ENCODE measurements at regions not wholly inside any gene's neighbourhood (a gene's known extent, or its start where the extent isn't known, plus 50 kb on each side); places are given as distances from the start of the nearest gene placed in this dataset.

DNA sequence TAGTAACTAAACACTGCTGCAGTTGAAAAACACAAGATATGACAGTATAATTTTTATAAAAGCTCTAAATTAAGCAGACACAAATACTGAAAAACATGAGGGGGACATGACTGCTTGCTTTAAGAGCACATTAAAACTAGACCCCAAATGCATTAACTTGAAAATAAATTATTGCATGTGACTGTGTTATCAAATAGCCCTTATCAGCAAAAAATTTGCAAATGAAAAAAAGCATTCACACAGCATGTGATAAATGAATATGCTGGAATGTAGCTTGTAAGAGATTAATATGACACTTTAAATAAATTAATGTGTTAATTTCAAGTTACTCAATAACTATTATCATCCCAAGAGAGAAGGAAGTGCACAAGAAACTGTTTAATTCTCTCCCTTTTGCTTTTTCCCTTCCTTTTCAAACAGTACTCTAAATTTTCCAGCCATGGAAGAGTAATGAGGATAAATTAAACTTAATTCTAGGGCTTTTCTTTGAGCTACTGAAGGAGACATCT is 1422.1 kb upstream of the FLRT2 start:
- intact Hi-C loops (cut with micrococcal nuclease), result loop anchor here (5.0 kb wide), 1 partner anchor 354 kb away; no protein-coding TSS in a partner anchor
- CTCF ChIA-PET, result interaction anchor here (0.6 to 0.9 kb wide), 2 partner anchors 22 to 529 kb away, joined by 3 read pairs; no protein-coding TSS in a partner anchor
- Histone ChIP-seq H3K9me1 (replicated peaks; ENCODE audit: control insufficient read depth, extremely low read depth, insufficient read depth, low read length) (no peaks in the 10 kb centered on the region), H4K20me1 (replicated peaks; ENCODE audit: control insufficient read depth, extremely low read depth, insufficient read depth, low read length) (no peaks in the 10 kb centered on the region), H3K4me3 (replicated peaks in 1 of 3; ENCODE audit: insufficient read depth in 1 of 3, low read depth in 1 of 3, low read length in 3 of 3) (no peak overlapping the region), H3K36me3 (ENCODE audit: control insufficient read depth in 2 of 2, extremely low read depth in 1 of 2, insufficient read depth in 2 of 2, low read length in 2 of 2) (no peaks in the 10 kb centered on the region), H3K27me3 (ENCODE audit: control insufficient read depth in 2 of 2, insufficient read depth in 2 of 2, low read length in 2 of 2) (no peaks in the 10 kb centered on the region), H3K4me2 (ENCODE audit: insufficient read depth, low read length) (no peak overlapping the region), H3K4me1 (ENCODE audit: control insufficient read depth, extremely low read depth, insufficient read depth, low read length) (peaks cover 18% of the 10 kb centered on the region), H2AFZ (ENCODE audit: low read depth, low read length) (no peak overlapping the region), H3K79me2 (ENCODE audit: control insufficient read depth, insufficient read depth, low read length) (no peaks in the 10 kb centered on the region), H3K27ac (ENCODE audit: insufficient read depth, low read depth, low read length) (no peak overlapping the region), H3K9me3 (replicated peaks; ENCODE audit: control insufficient read depth, insufficient read depth, low read length) (no peaks in the 10 kb centered on the region), H3K9ac (replicated peaks; ENCODE audit: extremely low read depth, insufficient read depth, low read length) (no peak overlapping the region)
- BruUV-seq (replicated peaks), result no TSS peak
- dilution Hi-C loops (cut with MboI; ENCODE audit: extremely low pct_ligation_motif_present, low sequenced_read_pairs), result no loop called here
- TF ChIP-seq GATA2 (IDR thresholded peaks at IDR 0.05; ENCODE audit: insufficient read depth, insufficient read length, low read depth, low read length) (no peak), EZH2 (IDR thresholded peaks at IDR 0.05; ENCODE audit: borderline replicate concordance, low read depth, low read length, severe bottlenecking) (no peak), JUN (IDR thresholded peaks at IDR 0.05; ENCODE audit: borderline replicate concordance, insufficient read depth, insufficient read length, low read depth) (no peak), POLR2AphosphoS5 (IDR thresholded peaks at IDR 0.05; ENCODE audit: insufficient read depth, low read depth, low read length) (no peak), MYC (IDR thresholded peaks at IDR 0.05; ENCODE audit: low read depth, low read length) (no peak), FOS (IDR thresholded peaks at IDR 0.05; ENCODE audit: borderline replicate concordance, insufficient read depth, low read length) (no peak), POLR2A (IDR thresholded peaks at IDR 0.05; ENCODE audit: low read depth, low read length) (no peak)
- TF ChIP-seq, protein P1, sequence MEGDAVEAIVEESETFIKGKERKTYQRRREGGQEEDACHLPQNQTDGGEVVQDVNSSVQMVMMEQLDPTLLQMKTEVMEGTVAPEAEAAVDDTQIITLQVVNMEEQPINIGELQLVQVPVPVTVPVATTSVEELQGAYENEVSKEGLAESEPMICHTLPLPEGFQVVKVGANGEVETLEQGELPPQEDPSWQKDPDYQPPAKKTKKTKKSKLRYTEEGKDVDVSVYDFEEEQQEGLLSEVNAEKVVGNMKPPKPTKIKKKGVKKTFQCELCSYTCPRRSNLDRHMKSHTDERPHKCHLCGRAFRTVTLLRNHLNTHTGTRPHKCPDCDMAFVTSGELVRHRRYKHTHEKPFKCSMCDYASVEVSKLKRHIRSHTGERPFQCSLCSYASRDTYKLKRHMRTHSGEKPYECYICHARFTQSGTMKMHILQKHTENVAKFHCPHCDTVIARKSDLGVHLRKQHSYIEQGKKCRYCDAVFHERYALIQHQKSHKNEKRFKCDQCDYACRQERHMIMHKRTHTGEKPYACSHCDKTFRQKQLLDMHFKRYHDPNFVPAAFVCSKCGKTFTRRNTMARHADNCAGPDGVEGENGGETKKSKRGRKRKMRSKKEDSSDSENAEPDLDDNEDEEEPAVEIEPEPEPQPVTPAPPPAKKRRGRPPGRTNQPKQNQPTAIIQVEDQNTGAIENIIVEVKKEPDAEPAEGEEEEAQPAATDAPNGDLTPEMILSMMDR (IDR thresholded peaks at IDR 0.05; ENCODE audit: extremely low read depth in 1 of 2, insufficient read depth in 1 of 2, low read depth in 1 of 2, low read length in 2 of 2), result no peak
- TF ChIP-seq, protein P2, sequence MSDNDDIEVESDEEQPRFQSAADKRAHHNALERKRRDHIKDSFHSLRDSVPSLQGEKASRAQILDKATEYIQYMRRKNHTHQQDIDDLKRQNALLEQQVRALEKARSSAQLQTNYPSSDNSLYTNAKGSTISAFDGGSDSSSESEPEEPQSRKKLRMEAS (IDR thresholded peaks at IDR 0.05; ENCODE audit: insufficient read depth, insufficient read length), result no peak
- DNase-seq (ENCODE audit: low read depth, low spot score) (no peak), FAIRE-seq (no peak)
- POLR2A ChIA-PET, result no interaction called here
